ENCODE measurements at regions not wholly inside any gene's neighbourhood (a gene's known extent, or its start where the extent isn't known, plus 50 kb on each side); places are given as distances from the start of the nearest gene placed in this dataset.

- TF ChIP-seq POLR2AphosphoS5 (IDR thresholded peaks at IDR 0.05; ENCODE audit: insufficient read depth in 1 of 2, low read depth in 1 of 2) (no peak), POLR2A (IDR thresholded peaks at IDR 0.05) (no peak)
- TF ChIP-seq, protein P1, sequence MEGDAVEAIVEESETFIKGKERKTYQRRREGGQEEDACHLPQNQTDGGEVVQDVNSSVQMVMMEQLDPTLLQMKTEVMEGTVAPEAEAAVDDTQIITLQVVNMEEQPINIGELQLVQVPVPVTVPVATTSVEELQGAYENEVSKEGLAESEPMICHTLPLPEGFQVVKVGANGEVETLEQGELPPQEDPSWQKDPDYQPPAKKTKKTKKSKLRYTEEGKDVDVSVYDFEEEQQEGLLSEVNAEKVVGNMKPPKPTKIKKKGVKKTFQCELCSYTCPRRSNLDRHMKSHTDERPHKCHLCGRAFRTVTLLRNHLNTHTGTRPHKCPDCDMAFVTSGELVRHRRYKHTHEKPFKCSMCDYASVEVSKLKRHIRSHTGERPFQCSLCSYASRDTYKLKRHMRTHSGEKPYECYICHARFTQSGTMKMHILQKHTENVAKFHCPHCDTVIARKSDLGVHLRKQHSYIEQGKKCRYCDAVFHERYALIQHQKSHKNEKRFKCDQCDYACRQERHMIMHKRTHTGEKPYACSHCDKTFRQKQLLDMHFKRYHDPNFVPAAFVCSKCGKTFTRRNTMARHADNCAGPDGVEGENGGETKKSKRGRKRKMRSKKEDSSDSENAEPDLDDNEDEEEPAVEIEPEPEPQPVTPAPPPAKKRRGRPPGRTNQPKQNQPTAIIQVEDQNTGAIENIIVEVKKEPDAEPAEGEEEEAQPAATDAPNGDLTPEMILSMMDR (IDR thresholded peaks at IDR 0.05): no peak
These were observed 138.1 kb upstream of the EEPD1 start for GRCh38 chr7:36014961-36015360.
